GM13977 (cell line): ENCODE measurements at regions not wholly inside any gene's neighbourhood (a gene's known extent, or its start where the extent isn't known, plus 50 kb on each side); places are given as distances from the start of the nearest gene placed in this dataset.

Experiments
- DNase-seq: peaks from one replicate; pipeline ENCODE4 v3.0.0; 2012; ENCODE audit warnings: low spot score
- CTCF ChIP-seq: IDR thresholded peaks from 2 replicates; pipeline ENCODE4 v1.5.1; 2012; ENCODE audit warnings: mild to moderate bottlenecking, control low read depth; ENCODE audit not compliant: insufficient read depth; ENCODE audit errors: extremely low read depth, missing control alignments
- in situ Hi-C: fragments of 300-500 bp; cut with MboI; formaldehyde crosslinking; loops from one replicate; pipeline ENCODE4 v1.12.0; 2022; ENCODE audit warnings: low sequenced_read_pairs, low pct_unique_long_range_greater_than_20kb, mixed read lengths, inconsistent platforms; ENCODE audit not compliant: unreplicated experiment

DNA sequence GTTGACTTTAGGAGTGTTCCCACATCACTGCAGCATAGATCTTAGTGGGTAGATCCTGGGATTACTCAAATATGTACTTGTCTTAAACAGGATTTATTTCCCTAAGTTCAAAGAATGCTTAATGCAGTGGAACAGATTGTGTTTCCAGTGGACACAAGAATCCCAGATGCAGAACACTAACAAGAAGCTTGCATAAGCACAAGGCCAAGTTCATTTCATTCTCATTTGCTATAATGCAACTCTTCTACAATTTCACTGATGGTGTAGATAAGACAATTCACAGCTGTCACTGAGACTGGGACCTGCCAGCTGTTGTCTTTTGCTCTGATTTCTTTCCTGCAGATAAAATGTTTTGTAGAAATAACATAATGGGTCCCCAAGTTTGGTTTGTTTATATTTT, 225.6 kb downstream of the NFKBIZ start:
- TF ChIP-seq CTCF: no peak
- no peak for DNase-seq
- in situ Hi-C loops: no loop called here

DNA sequence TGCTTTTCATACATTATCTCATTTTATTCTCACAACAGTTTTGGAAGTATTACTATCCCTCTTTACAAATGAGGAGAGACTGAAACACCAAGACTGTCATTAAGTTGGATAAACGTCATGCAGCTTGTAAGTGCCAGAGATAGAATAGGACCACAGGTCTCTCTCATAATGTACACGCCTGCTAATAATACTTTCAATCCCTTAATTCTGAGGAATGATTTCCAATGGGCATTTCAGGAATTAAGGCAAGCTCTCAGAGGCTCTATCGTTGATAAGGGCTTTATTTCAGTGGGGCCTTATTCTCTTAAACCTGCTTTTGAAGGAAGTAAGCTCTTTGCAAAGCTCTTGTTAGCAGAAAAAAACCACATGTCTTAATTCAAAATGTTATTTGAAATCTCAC, 229.1 kb downstream of the NFKBIZ start:
- in situ Hi-C loops: no loop called here
- TF ChIP-seq CTCF: no peak
- DNase-seq: no peak

GRCh38 chr3:102078854-102079808, 229.8 kb downstream of the NFKBIZ start:
- no peak for DNase-seq
- no peak for TF ChIP-seq CTCF
- in situ Hi-C loops: no loop called here

GRCh38 chr3:102079809-102080197, 230.5 kb downstream of the NFKBIZ start:
- in situ Hi-C loops: no loop called here
- TF ChIP-seq CTCF: no peak
- no peak for DNase-seq

- in situ Hi-C loops: no loop called here
- no peak for TF ChIP-seq CTCF
- no peak for DNase-seq
These were observed 232.4 kb downstream of the NFKBIZ start for GRCh38 chr3:102081572-102082289.

DNA sequence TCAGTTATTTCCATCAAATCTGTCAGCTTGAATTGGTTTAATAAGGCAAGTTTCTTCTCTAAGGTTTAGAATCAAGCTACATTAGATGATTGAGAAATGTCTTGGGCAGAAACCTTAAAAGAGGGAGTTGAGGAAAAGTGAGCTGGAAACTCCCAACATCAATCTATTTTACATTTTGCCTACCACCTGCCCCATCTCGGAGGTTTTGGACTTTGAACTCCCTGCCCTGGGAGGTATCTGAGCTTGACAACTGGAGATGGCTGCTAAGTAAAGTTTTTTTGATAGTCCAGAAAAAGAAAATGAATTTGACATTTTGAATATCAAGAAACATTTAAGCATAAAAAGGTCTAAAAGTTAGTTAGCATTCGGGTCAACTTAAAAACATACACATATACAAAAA, 234.2 kb downstream of the NFKBIZ start:
- TF ChIP-seq CTCF: no peak
- no peak for DNase-seq
- in situ Hi-C loops: no loop called here
